HAP-1 (cell line): ENCODE measurements at regions not wholly inside any gene's neighbourhood (a gene's known extent, or its start where the extent isn't known, plus 50 kb on each side); places are given as distances from the start of the nearest gene placed in this dataset.

ENCODE experiments used
- DNase-seq, 2 experiments: peaks; one replicate each; pipeline ENCODE4 v3.0.0-alpha.2; 2016 to 2020; ENCODE audit warnings: low spot score in 2 of 2
- H3K27me3 ChIP-seq: fragments of 250-450 bp; sonication (Bioruptor Pico); 2 replicates; pipeline ENCODE4 v1.5.1; 2020; ENCODE audit warnings: low read depth, mild to moderate bottlenecking, moderate library complexity
- H3K36me3 ChIP-seq: fragments of 250-450 bp; sonication (Bioruptor Pico); replicated peaks from 2 replicates; pipeline ENCODE4 v1.5.1; 2020; ENCODE audit warnings: mild to moderate bottlenecking
- H3K4me1 ChIP-seq: fragments of 250-450 bp; sonication (Bioruptor Pico); 2 replicates; pipeline ENCODE4 v1.5.1; 2020; ENCODE audit warnings: mild to moderate bottlenecking
- H3K4me3 ChIP-seq: fragments of 250-450 bp; sonication (Bioruptor Pico); 2 replicates; pipeline ENCODE4 v1.5.1; 2020; ENCODE audit warnings: mild to moderate bottlenecking, moderate library complexity
- H3K9me3 ChIP-seq: fragments of 250-450 bp; sonication (Bioruptor Pico); 2 replicates; pipeline ENCODE4 v1.5.1; 2020; ENCODE audit warnings: mild to moderate bottlenecking, moderate library complexity
- in situ Hi-C: fragments of 300-500 bp; cut with MboI; formaldehyde crosslinking; loops from 3 replicates; pipeline ENCODE4 v1.14.3; 2020; ENCODE audit warnings: low sequenced_read_pairs, inconsistent platforms, mixed read lengths

- DNase-seq = no peak
- H3K4me1 ChIP-seq = no peaks in the 10 kb centered on the region
These were observed 54.5 kb upstream of the HTR4 start for GRCh38 chr5:148708854-148709253.

GRCh38 chr5:148711961-148712360, 57.6 kb upstream of the HTR4 start:
- Histone ChIP-seq H3K4me3 (no peak overlapping the region), H3K36me3 (no peaks in the 10 kb centered on the region), H3K4me1 (no peaks in the 10 kb centered on the region), H3K27me3 (no peaks in the 10 kb centered on the region), H3K9me3 (no peaks in the 10 kb centered on the region)
- DNase-seq = no peak
- in situ Hi-C loops = no loop called here

More at GRCh38 chr5:148708854-148709253, 54.5 kb upstream of the HTR4 start:
- no peak overlapping the region for H3K4me3 ChIP-seq
- H3K36me3 ChIP-seq = no peaks in the 10 kb centered on the region
- in situ Hi-C loops = no loop called here
- no peaks in the 10 kb centered on the region for H3K27me3 ChIP-seq
- H3K9me3 ChIP-seq = no peaks in the 10 kb centered on the region

GRCh38 chr5:148713735-148714508, 59.6 kb upstream of the HTR4 start:
- in situ Hi-C loops = no loop called here
- H3K27me3 ChIP-seq = no peaks in the 10 kb centered on the region
- DNase-seq = no peak
- no peaks in the 10 kb centered on the region for H3K9me3 ChIP-seq
- H3K4me1 ChIP-seq = no peaks in the 10 kb centered on the region
- no peaks in the 10 kb centered on the region for H3K36me3 ChIP-seq
- H3K4me3 ChIP-seq = no peak overlapping the region

- DNase-seq = no peak
- Histone ChIP-seq H3K9me3 (no peaks in the 10 kb centered on the region), H3K27me3 (no peaks in the 10 kb centered on the region), H3K4me3 (no peak overlapping the region), H3K4me1 (no peaks in the 10 kb centered on the region), H3K36me3 (no peaks in the 10 kb centered on the region)
- in situ Hi-C loops = no loop called here
These were observed 62.4 kb upstream of the HTR4 start for GRCh38 chr5:148716716-148717115.

GRCh38 chr5:148717668-148718067, 63.3 kb upstream of the HTR4 start:
- Histone ChIP-seq H3K36me3 (no peaks in the 10 kb centered on the region), H3K4me3 (no peak overlapping the region), H3K4me1 (no peaks in the 10 kb centered on the region), H3K9me3 (no peaks in the 10 kb centered on the region), H3K27me3 (no peaks in the 10 kb centered on the region)
- DNase-seq = no peak
- in situ Hi-C loops = no loop called here

GRCh38 chr5:148719605-148720004, 65.3 kb upstream of the HTR4 start:
- in situ Hi-C loops = no loop called here
- Histone ChIP-seq H3K9me3 (no peaks in the 10 kb centered on the region), H3K4me3 (no peak overlapping the region), H3K4me1 (no peaks in the 10 kb centered on the region), H3K36me3 (no peaks in the 10 kb centered on the region), H3K27me3 (no peaks in the 10 kb centered on the region)
- no peak for DNase-seq

- Histone ChIP-seq H3K36me3 (no peaks in the 10 kb centered on the region), H3K9me3 (no peaks in the 10 kb centered on the region), H3K4me3 (no peak overlapping the region), H3K27me3 (no peaks in the 10 kb centered on the region), H3K4me1 (no peaks in the 10 kb centered on the region)
- no peak for DNase-seq
- in situ Hi-C loops = no loop called here
These were observed 65.9 kb upstream of the HTR4 start for GRCh38 chr5:148720257-148720656.

GRCh38 chr5:148723143-148723542, 68.8 kb upstream of the HTR4 start:
- Histone ChIP-seq H3K9me3 (no peaks in the 10 kb centered on the region), H3K27me3 (no peaks in the 10 kb centered on the region), H3K36me3 (no peaks in the 10 kb centered on the region), H3K4me1 (no peaks in the 10 kb centered on the region), H3K4me3 (no peak overlapping the region)
- DNase-seq = no peak
- in situ Hi-C loops = no loop called here

- Histone ChIP-seq H3K9me3 (no peaks in the 10 kb centered on the region), H3K4me3 (no peak overlapping the region), H3K4me1 (no peaks in the 10 kb centered on the region), H3K36me3 (no peaks in the 10 kb centered on the region), H3K27me3 (no peaks in the 10 kb centered on the region)
- in situ Hi-C loops = loop anchor here (5.0 to 25.0 kb wide), 2 partner anchors 312 to 538 kb away; no protein-coding TSS in a partner anchor
- no peak for DNase-seq
These were observed 71.3 kb upstream of the HTR4 start for GRCh38 chr5:148725675-148726074.

GRCh38 chr5:148729182-148729581, 74.9 kb upstream of the HTR4 start:
- H3K9me3 ChIP-seq = no peaks in the 10 kb centered on the region
- no peaks in the 10 kb centered on the region for H3K4me1 ChIP-seq
- 0 out of 2 replicates have a peak, but pooled peaks cover 3% of the 10 kb centered on the region for H3K27me3 ChIP-seq
- DNase-seq = no peak
- H3K4me3 ChIP-seq = no peak overlapping the region
- H3K36me3 ChIP-seq = no peaks in the 10 kb centered on the region
- in situ Hi-C loops = loop anchor here (5.0 to 25.0 kb wide), 2 partner anchors 308 to 542 kb away; no protein-coding TSS in a partner anchor

GRCh38 chr5:148730270-148730669, 75.9 kb upstream of the HTR4 start:
- in situ Hi-C loops = loop anchor here (25.0 kb wide), 1 partner anchor 543 kb away; no protein-coding TSS in a partner anchor
- no peaks in the 10 kb centered on the region for H3K4me1 ChIP-seq
- no peaks in the 10 kb centered on the region for H3K9me3 ChIP-seq
- H3K4me3 ChIP-seq = no peak overlapping the region
- no peaks in the 10 kb centered on the region for H3K36me3 ChIP-seq
- no peak for DNase-seq
- peaks cover 6% of the 10 kb centered on the region; the same call in 1 of the 2 replicates for H3K27me3 ChIP-seq

GRCh38 chr5:148730942-148731898, 76.9 kb upstream of the HTR4 start:
- Histone ChIP-seq H3K9me3 (no peaks in the 10 kb centered on the region), H3K4me1 (no peaks in the 10 kb centered on the region), H3K27me3 (peaks cover 6% of the 10 kb centered on the region; the same call in 1 of the 2 replicates), H3K36me3 (no peaks in the 10 kb centered on the region), H3K4me3 (no peak overlapping the region)
- peak; percentile 78 to 79 for DNase-seq
- in situ Hi-C loops = loop anchor here (25.0 kb wide), 1 partner anchor 544 kb away; no protein-coding TSS in a partner anchor

- H3K4me3 ChIP-seq = no peak overlapping the region
- DNase-seq = no peak
- no peaks in the 10 kb centered on the region for H3K36me3 ChIP-seq
- no peaks in the 10 kb centered on the region for H3K4me1 ChIP-seq
- H3K27me3 ChIP-seq = peaks cover 6% of the 10 kb centered on the region; the same call in 1 of the 2 replicates
- no peaks in the 10 kb centered on the region for H3K9me3 ChIP-seq
- in situ Hi-C loops = loop anchor here (25.0 kb wide), 1 partner anchor 545 kb away; no protein-coding TSS in a partner anchor
These were observed 78.4 kb upstream of the HTR4 start for GRCh38 chr5:148732692-148733091.
